Activated CD4-positive, alpha-beta T cell treated with anti-CD3 and anti-CD28 coated beads for 36 hours (primary cell): ENCODE measurements at regions not wholly inside any gene's neighbourhood (a gene's known extent, or its start where the extent isn't known, plus 50 kb on each side); places are given as distances from the start of the nearest gene placed in this dataset.
A peak's percentile ranks its signal among the peaks of the same experiment; 100 is the strongest.

Experiments
- ATAC-seq: fragments of 200-7000 bp; cut with Tn5 transposase; one replicate; pipeline ENCODE4 v1.10.0; 2021; ENCODE audit warnings: mild to moderate bottlenecking, moderate library complexity
- CTCF ChIA-PET: fragments of 350-600 bp; sonication (Branson Sonifier 250); formaldehyde crosslinking; loops from one replicate; lab custom pipeline; 2021; ENCODE audit warnings: antibody characterized with exemption; lab: Charles Lee
- POLR2A ChIA-PET: fragments of 350-600 bp; sonication (Branson Sonifier 250); formaldehyde crosslinking; loops from one replicate; lab custom pipeline; 2021; ENCODE audit warnings: antibody characterized with exemption, inconsistent platforms; lab: Charles Lee
- DNase-seq: peaks from one replicate; pipeline ENCODE4 v3.0.0-alpha.2; 2020
- H3K27ac Mint-ChIP-seq: one replicate; pipeline ENCODE4 v1.8.0; 2021; ENCODE audit warnings: mixed read lengths
- H3K27me3 Mint-ChIP-seq: one replicate; pipeline ENCODE4 v1.8.0; 2021; ENCODE audit warnings: mixed read lengths
- H3K36me3 Mint-ChIP-seq: one replicate; pipeline ENCODE4 v1.8.0; 2021; ENCODE audit warnings: low read depth, mixed read lengths
- H3K4me1 Mint-ChIP-seq: one replicate; pipeline ENCODE4 v1.8.0; 2021; ENCODE audit warnings: mixed read lengths
- H3K4me3 Mint-ChIP-seq: one replicate; pipeline ENCODE4 v1.8.0; 2021; ENCODE audit warnings: mild to moderate bottlenecking, moderate library complexity, mixed read lengths
- H3K9me3 Mint-ChIP-seq: one replicate; pipeline ENCODE4 v1.8.0; 2021; ENCODE audit warnings: low read depth, mixed read lengths
- intact Hi-C, 2 experiments: fragments of 100-400 bp; cut with DNase I in 1 of 2; cut with micrococcal nuclease in 1 of 2; formaldehyde crosslinking; loops; one replicate each; pipeline versions ENCODE4 v1.14.2 to v1.15.1; 2022 to 2024; cut with DNase I, micrococcal nuclease

DNA sequence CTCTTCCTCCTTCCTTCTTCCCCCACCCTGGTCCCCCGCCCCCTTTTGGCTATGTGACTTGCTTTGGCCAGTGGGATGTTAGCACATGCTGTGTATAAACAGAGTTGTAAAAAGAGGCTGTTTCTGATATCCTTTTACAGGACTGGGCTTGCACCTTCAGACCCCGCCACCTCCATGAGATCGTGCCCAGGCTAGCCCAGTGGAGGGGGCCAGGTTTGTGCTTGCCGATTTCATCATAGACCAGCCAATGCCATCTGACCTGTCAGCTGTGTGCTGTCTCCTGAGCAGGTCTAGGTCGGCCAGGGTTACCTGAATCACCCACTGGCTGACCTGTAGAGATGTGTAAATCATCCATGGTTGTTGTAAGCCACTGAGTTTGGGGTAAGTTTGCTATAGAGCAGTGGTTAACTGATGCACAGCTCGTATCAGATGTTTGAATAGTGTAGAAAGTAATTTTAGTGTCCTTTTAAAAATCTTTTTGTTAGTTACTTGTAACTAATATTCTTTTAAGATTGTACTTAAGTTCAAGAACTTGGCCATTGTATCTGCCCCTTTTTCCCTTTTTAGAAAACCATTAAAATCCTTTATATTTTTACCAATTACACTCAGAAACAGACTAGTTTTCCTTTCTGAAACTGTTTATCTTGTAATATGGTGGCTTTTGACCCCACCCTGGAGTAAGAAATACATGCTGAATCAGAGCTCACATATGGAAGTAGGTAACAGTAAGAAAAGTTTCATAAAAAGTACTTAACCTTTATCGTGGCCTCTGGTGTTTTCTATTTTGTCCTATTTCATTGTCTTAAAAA, 122.0 kb upstream of the MGAT5 start:
- Mint-ChIP-seq H3K27me3 (no peaks in the 10 kb centered on the region), H3K27ac (no peak overlapping the region), H3K36me3 (peaks cover 15% of the 10 kb centered on the region), H3K9me3 (peaks cover 3% of the 10 kb centered on the region), H3K4me1 (peaks cover 62% of the 10 kb centered on the region), H3K4me3 (no peak overlapping the region)
- intact Hi-C loops: no loop called here
- POLR2A ChIA-PET: no interaction called here
- ATAC-seq: no peak
- CTCF ChIA-PET: interaction anchor here (1.1 kb wide), 1 partner anchor 13 kb away, joined by 3 read pairs; no protein-coding TSS in a partner anchor
- no peak for DNase-seq

- H3K4me3 Mint-ChIP-seq: no peak overlapping the region
- H3K27me3 Mint-ChIP-seq: no peaks in the 10 kb centered on the region
- ChIA-PET CTCF (interaction anchor here (1.1 kb wide), 1 partner anchor 14 kb away, joined by 3 read pairs; no protein-coding TSS in a partner anchor), POLR2A (no interaction called here)
- H3K4me1 Mint-ChIP-seq: peaks cover 62% of the 10 kb centered on the region
- H3K36me3 Mint-ChIP-seq: peaks cover 15% of the 10 kb centered on the region
- H3K27ac Mint-ChIP-seq: no peak overlapping the region
- ATAC-seq: no peak
- peaks cover 3% of the 10 kb centered on the region for H3K9me3 Mint-ChIP-seq
- intact Hi-C loops: no loop called here
- no peak for DNase-seq
These were observed 121.4 kb upstream of the MGAT5 start for GRCh38 chr2:134132490-134132857.

DNA sequence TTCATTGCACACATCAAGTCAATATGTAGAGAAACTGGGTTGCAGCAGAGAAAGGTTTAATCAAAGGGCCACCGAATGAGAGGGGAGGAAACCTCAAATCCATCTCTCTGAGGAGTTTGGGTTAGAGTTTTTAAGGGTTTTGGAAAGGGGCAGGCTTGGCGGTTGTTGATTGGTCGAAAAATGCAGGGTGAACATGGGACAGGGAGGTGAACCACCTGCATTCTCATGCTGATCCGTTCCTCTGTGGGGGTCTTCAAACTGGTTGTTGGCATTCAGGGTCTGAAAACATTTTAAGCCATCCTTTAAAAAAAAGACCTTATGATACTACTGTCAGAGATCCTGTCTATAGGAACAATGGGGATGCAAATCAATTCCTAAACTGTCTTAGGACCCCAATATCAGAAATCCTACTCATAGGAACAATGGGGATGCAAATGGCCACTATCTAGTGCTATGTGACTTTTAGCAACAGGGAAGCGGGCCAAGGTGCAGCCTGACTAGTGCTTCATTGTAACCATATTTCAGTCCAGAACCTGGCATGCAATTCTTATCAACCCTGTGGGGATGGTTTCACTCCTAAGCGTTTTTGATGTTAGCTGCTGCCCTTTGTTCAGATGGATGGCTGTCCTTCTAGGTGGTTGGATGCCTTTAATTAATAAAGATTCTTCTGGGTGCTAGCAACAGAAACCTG, 120.1 kb upstream of the MGAT5 start:
- H3K27ac Mint-ChIP-seq: no peak overlapping the region
- H3K4me1 Mint-ChIP-seq: peaks cover 67% of the 10 kb centered on the region
- intact Hi-C loops: no loop called here
- ATAC-seq (no peak), DNase-seq (no peak)
- ChIA-PET POLR2A (no interaction called here), CTCF (no interaction called here)
- H3K9me3 Mint-ChIP-seq: peaks cover 3% of the 10 kb centered on the region
- no peak overlapping the region for H3K4me3 Mint-ChIP-seq
- H3K36me3 Mint-ChIP-seq: peaks cover 15% of the 10 kb centered on the region
- H3K27me3 Mint-ChIP-seq: no peaks in the 10 kb centered on the region

DNA sequence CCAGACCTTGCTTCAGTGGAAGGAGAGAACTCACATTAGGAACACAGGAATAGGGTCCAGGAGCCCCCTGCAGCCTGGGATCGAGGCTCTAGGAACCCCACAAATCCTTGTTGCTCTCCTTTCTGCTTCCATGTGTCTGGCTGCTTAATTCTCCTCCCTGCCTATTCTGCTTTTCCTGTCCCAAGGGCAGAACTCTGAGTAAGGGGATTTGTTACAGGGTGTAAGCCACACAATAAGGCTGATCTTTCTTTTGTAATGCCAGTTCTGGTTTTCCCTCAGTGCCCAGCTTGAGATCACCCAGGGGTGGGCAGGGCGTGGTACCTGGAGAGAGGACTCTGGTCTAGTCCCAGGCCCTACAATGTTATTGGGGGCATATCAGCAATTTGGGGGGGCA, 119.6 kb upstream of the MGAT5 start:
- H3K36me3 Mint-ChIP-seq: peaks cover 15% of the 10 kb centered on the region
- ChIA-PET CTCF (no interaction called here), POLR2A (no interaction called here)
- intact Hi-C loops: no loop called here
- H3K4me3 Mint-ChIP-seq: no peak overlapping the region
- no peak overlapping the region for H3K27ac Mint-ChIP-seq
- H3K4me1 Mint-ChIP-seq: peaks cover 67% of the 10 kb centered on the region
- ATAC-seq (no peak), DNase-seq (no peak)
- H3K9me3 Mint-ChIP-seq: peaks cover 3% of the 10 kb centered on the region
- H3K27me3 Mint-ChIP-seq: no peaks in the 10 kb centered on the region

GRCh38 chr2:134134827-134135226, 119.0 kb upstream of the MGAT5 start:
- peaks cover 18% of the 10 kb centered on the region for H3K36me3 Mint-ChIP-seq
- ChIA-PET POLR2A (no interaction called here), CTCF (no interaction called here)
- H3K27ac Mint-ChIP-seq: no peak overlapping the region
- ATAC-seq: no peak
- intact Hi-C loops: no loop called here
- no peak overlapping the region for H3K4me3 Mint-ChIP-seq
- DNase-seq: no peak
- peaks cover 71% of the 10 kb centered on the region for H3K4me1 Mint-ChIP-seq
- H3K27me3 Mint-ChIP-seq: no peaks in the 10 kb centered on the region
- peaks cover 3% of the 10 kb centered on the region for H3K9me3 Mint-ChIP-seq

DNA sequence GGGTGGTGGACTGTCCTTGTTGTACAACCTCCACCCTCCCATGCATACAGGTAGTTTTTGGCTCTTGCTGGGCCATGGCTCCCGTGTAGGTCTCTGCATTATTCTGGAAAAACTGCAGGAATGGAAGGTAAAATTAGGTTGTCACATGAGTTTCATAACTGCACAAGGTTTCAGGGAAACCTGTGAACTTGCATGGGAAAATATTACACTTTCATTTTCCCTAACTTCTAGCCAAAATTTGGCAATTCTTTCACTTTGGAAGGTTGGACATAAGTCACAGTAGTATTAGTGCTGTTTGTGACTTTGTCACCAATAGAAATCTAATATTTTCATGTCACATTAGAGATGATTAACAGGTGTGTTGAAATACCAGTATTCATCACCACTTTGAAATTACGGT, 118.1 kb upstream of the MGAT5 start:
- ChIA-PET CTCF (interaction anchor here (1.2 kb wide), 1 partner anchor 14 kb away, joined by 4 read pairs; no protein-coding TSS in a partner anchor), POLR2A (no interaction called here)
- Mint-ChIP-seq H3K4me1 (peaks cover 81% of the 10 kb centered on the region), H3K4me3 (no peak overlapping the region), H3K27ac (no peak overlapping the region), H3K36me3 (peaks cover 13% of the 10 kb centered on the region), H3K9me3 (no peaks in the 10 kb centered on the region), H3K27me3 (no peaks in the 10 kb centered on the region)
- intact Hi-C loops: no loop called here
- ATAC-seq: no peak
- no peak for DNase-seq

GRCh38 chr2:134136731-134137130, 117.1 kb upstream of the MGAT5 start:
- Mint-ChIP-seq H3K9me3 (no peaks in the 10 kb centered on the region), H3K27me3 (no peaks in the 10 kb centered on the region), H3K36me3 (peaks cover 8% of the 10 kb centered on the region), H3K27ac (peak overlapping the region; percentile 79), H3K4me3 (peak overlapping the region; percentile 32), H3K4me1 (peaks cover 87% of the 10 kb centered on the region)
- intact Hi-C loops: no loop called here
- no peak for DNase-seq
- ATAC-seq: peak; percentile 63
- ChIA-PET CTCF (interaction anchor here (0.7 to 1.6 kb wide), 7 partner anchors 13 to 740 kb away, joined by 4 to 8 read pairs (median 4); no protein-coding TSS in a partner anchor), POLR2A (no interaction called here)

- H3K4me1 Mint-ChIP-seq: peaks cover 87% of the 10 kb centered on the region
- peak overlapping the region; percentile 11 for H3K4me3 Mint-ChIP-seq
- ChIA-PET POLR2A (no interaction called here), CTCF (interaction anchor here (0.7 to 1.6 kb wide), 8 partner anchors 12 to 740 kb away, joined by 3 to 8 read pairs (median 4); no protein-coding TSS in a partner anchor)
- H3K9me3 Mint-ChIP-seq: no peaks in the 10 kb centered on the region
- H3K36me3 Mint-ChIP-seq: peaks cover 6% of the 10 kb centered on the region
- intact Hi-C loops: no loop called here
- H3K27me3 Mint-ChIP-seq: no peaks in the 10 kb centered on the region
- DNase-seq (peak; percentile 41), ATAC-seq (peak; percentile 83)
- H3K27ac Mint-ChIP-seq: peak overlapping the region; percentile 79
These were observed 116.7 kb upstream of the MGAT5 start for GRCh38 chr2:134137182-134137611.

DNA sequence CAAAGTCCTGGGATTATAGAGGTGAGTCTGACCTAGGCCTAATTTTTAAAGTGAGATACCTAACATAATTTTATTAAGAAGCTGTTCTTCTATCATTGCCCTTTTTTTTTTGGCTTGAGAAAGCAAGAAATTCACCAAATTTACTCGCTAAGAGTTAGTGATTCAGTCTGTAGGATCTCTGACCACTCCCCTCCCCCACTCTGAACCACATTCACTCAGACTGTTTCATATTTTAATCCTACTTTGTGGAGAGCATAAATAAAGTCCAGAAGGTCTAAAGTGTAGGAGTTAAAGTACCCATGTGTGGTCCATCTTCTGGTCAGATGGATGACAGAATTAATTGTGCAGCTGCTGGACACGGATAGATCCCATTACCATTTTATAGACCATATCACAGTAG, 115.8 kb upstream of the MGAT5 start:
- Mint-ChIP-seq H3K4me3 (no peak overlapping the region), H3K27me3 (no peaks in the 10 kb centered on the region), H3K36me3 (peaks cover 9% of the 10 kb centered on the region), H3K27ac (no peak overlapping the region), H3K9me3 (no peaks in the 10 kb centered on the region), H3K4me1 (peaks cover 88% of the 10 kb centered on the region)
- POLR2A ChIA-PET: no interaction called here
- ATAC-seq: no peak
- intact Hi-C loops: no loop called here
- CTCF ChIA-PET: interaction anchor here (1.1 to 1.6 kb wide), 2 partner anchors 13 to 15 kb away, joined by 3 to 5 read pairs; no protein-coding TSS in a partner anchor
- no peak for DNase-seq

GRCh38 chr2:134139611-134140010, 114.3 kb upstream of the MGAT5 start:
- DNase-seq (no peak), ATAC-seq (no peak)
- Mint-ChIP-seq H3K4me1 (peaks cover 90% of the 10 kb centered on the region), H3K4me3 (no peak overlapping the region), H3K36me3 (peaks cover 19% of the 10 kb centered on the region), H3K27me3 (no peaks in the 10 kb centered on the region), H3K27ac (no peak overlapping the region), H3K9me3 (no peaks in the 10 kb centered on the region)
- ChIA-PET POLR2A (no interaction called here), CTCF (interaction anchor here (1.5 kb wide), 1 partner anchor 22 kb away, joined by 4 read pairs; no protein-coding TSS in a partner anchor)
- intact Hi-C loops: no loop called here

GRCh38 chr2:134140251-134140661, 113.6 kb upstream of the MGAT5 start:
- intact Hi-C loops: no loop called here
- peaks cover 19% of the 10 kb centered on the region for H3K36me3 Mint-ChIP-seq
- DNase-seq (no peak), ATAC-seq (no peak)
- H3K4me3 Mint-ChIP-seq: no peak overlapping the region
- H3K9me3 Mint-ChIP-seq: no peaks in the 10 kb centered on the region
- no peak overlapping the region for H3K27ac Mint-ChIP-seq
- CTCF ChIA-PET: interaction anchor here (0.9 to 1.5 kb wide), 2 partner anchors 21 to 25 kb away, joined by 3 to 4 read pairs; no protein-coding TSS in a partner anchor
- POLR2A ChIA-PET: no interaction called here
- no peaks in the 10 kb centered on the region for H3K27me3 Mint-ChIP-seq
- H3K4me1 Mint-ChIP-seq: peaks cover 90% of the 10 kb centered on the region
